ENCODE measurements at regions not wholly inside any gene's neighbourhood (a gene's known extent, or its start where the extent isn't known, plus 50 kb on each side); places are given as distances from the start of the nearest gene placed in this dataset.
"Not testable (repeated sequence)": the region's sequence is repeated elsewhere in the genome, so short reads cannot be mapped to it uniquely, and the experiment has no call there.

GRCh38 chr12:58419905-58420304, 478.5 kb downstream of the ATP23 start:
- no peak for DNase-seq (ENCODE audit: low spot score)

- no peak for DNase-seq (ENCODE audit: low spot score)
Observed at GRCh38 chr12:58420503-58420902, 479.1 kb downstream of the ATP23 start.

- no peak for DNase-seq (ENCODE audit: low spot score)
Observed at GRCh38 chr12:58421990-58422389, 480.6 kb downstream of the ATP23 start.

- no peak for DNase-seq (ENCODE audit: low spot score)
Observed at GRCh38 chr12:58424735-58425392, 483.5 kb downstream of the ATP23 start.

- peak; percentile 45 for DNase-seq (ENCODE audit: low spot score)
Observed at GRCh38 chr12:58425481-58426392, 484.4 kb downstream of the ATP23 start.

- not testable (repeated sequence) for DNase-seq (ENCODE audit: low spot score)
Observed at GRCh38 chr12:58426437-58426836, 485.1 kb downstream of the ATP23 start.

GRCh38 chr12:58433959-58434358, 486.3 kb downstream of the LRIG3 start:
- peak; percentile 13 for DNase-seq (ENCODE audit: low spot score)

GRCh38 chr12:58434726-58435125, 485.6 kb downstream of the LRIG3 start:
- DNase-seq (ENCODE audit: low spot score): no peak

GRCh38 chr12:58435647-58436046, 484.7 kb downstream of the LRIG3 start:
- no peak for DNase-seq (ENCODE audit: low spot score)

GRCh38 chr12:58441483-58441882, 478.8 kb downstream of the LRIG3 start:
- no peak for DNase-seq (ENCODE audit: low spot score)

GRCh38 chr12:58443273-58443980, 476.9 kb downstream of the LRIG3 start:
- no peak for DNase-seq (ENCODE audit: low spot score)

- no peak for DNase-seq (ENCODE audit: low spot score)
Observed at GRCh38 chr12:58443981-58444371, 476.3 kb downstream of the LRIG3 start.

GRCh38 chr12:58450868-58451482, 469.3 kb downstream of the LRIG3 start:
- no peak for DNase-seq (ENCODE audit: low spot score)

GRCh38 chr12:58452546-58452945, 467.8 kb downstream of the LRIG3 start:
- no peak for DNase-seq (ENCODE audit: low spot score)

GRCh38 chr12:58453306-58453705, 467.0 kb downstream of the LRIG3 start:
- DNase-seq (ENCODE audit: low spot score): no peak

- no peak for DNase-seq (ENCODE audit: low spot score)
Observed at GRCh38 chr12:58455136-58455535, 465.2 kb downstream of the LRIG3 start.

- DNase-seq (ENCODE audit: low spot score): no peak
Observed at GRCh38 chr12:58458102-58458501, 462.2 kb downstream of the LRIG3 start.

- DNase-seq (ENCODE audit: low spot score): no peak
Observed at GRCh38 chr12:58459191-58459590, 461.1 kb downstream of the LRIG3 start.

GRCh38 chr12:58463051-58463450, 457.3 kb downstream of the LRIG3 start:
- no peak for DNase-seq (ENCODE audit: low spot score)

- DNase-seq (ENCODE audit: low spot score): no peak
Observed at GRCh38 chr12:58465418-58465817, 454.9 kb downstream of the LRIG3 start.

- DNase-seq (ENCODE audit: low spot score): no peak
Observed at GRCh38 chr12:58470266-58471010, 449.9 kb downstream of the LRIG3 start.

- DNase-seq (ENCODE audit: low spot score): no peak
Observed at GRCh38 chr12:58479401-58479800, 440.9 kb downstream of the LRIG3 start.

Measured in RKO (cell line).